22Rv1 (cell line): ENCODE measurements at regions not wholly inside any gene's neighbourhood (a gene's known extent, or its start where the extent isn't known, plus 50 kb on each side); places are given as distances from the start of the nearest gene placed in this dataset.

Experiments used
- H3K27ac ChIP-seq: fragments of 450-650 bp; 2 replicates; pipeline ENCODE4 v1.5.1; 2017
- CTCF ChIP-seq: fragments of 450-650 bp; IDR thresholded peaks from 2 replicates; pipeline ENCODE4 v1.5.1; 2017; ENCODE audit warnings: mild to moderate bottlenecking
- ZFX ChIP-seq: fragments of 450-650 bp; IDR thresholded peaks from 2 replicates; pipeline ENCODE4 v1.6.1; 2017; ENCODE audit warnings: antibody characterized with exemption, borderline replicate concordance

GRCh38 chr2:145305889-145306288 is 786.0 kb upstream of the ZEB2 start:
- no peak for TF ChIP-seq CTCF
- TF ChIP-seq ZFX, result no peak
- no peak overlapping the region for H3K27ac ChIP-seq

GRCh38 chr2:145304501-145304900 is 784.6 kb upstream of the ZEB2 start:
- TF ChIP-seq ZFX, result no peak
- no peak overlapping the region for H3K27ac ChIP-seq

- H3K27ac ChIP-seq, result no peak overlapping the region
- TF ChIP-seq ZFX (no peak), CTCF (no peak)
Measured at GRCh38 chr2:145303536-145303935, 783.6 kb upstream of the ZEB2 start.

GRCh38 chr2:145302886-145303285 is 783.0 kb upstream of the ZEB2 start:
- TF ChIP-seq ZFX, result no peak
- no peak for TF ChIP-seq CTCF
- no peak overlapping the region for H3K27ac ChIP-seq

- no peak overlapping the region for H3K27ac ChIP-seq
- TF ChIP-seq ZFX (no peak), CTCF (no peak)
Measured at GRCh38 chr2:145302451-145302850, 782.5 kb upstream of the ZEB2 start.

- H3K27ac ChIP-seq, result no peak overlapping the region
- no peak for TF ChIP-seq CTCF
- TF ChIP-seq ZFX, result no peak
Measured at GRCh38 chr2:145299368-145299767, 779.4 kb upstream of the ZEB2 start.

- TF ChIP-seq ZFX (no peak), CTCF (no peak)
- no peak overlapping the region for H3K27ac ChIP-seq
Measured at GRCh38 chr2:145292166-145292565, 772.2 kb upstream of the ZEB2 start.

GRCh38 chr2:145290986-145291385 is 771.1 kb upstream of the ZEB2 start:
- TF ChIP-seq ZFX (no peak), CTCF (no peak)
- no peak overlapping the region for H3K27ac ChIP-seq
